PC-3 (cell line): ENCODE measurements at regions not wholly inside any gene's neighbourhood (a gene's known extent, or its start where the extent isn't known, plus 50 kb on each side); places are given as distances from the start of the nearest gene placed in this dataset.

Experiments
- ATAC-seq: fragments of 200-7000 bp; cut with Tn5 transposase; 2 replicates; pipeline ENCODE4 v1.9.1; 2020; ENCODE audit warnings: mild to moderate bottlenecking, moderate library complexity
- BruUV-seq: library from RNA; stranded (reverse); fragments of 400-500 nt; replicated peaks from 2 replicates; lab custom pipeline; 2021; lab: Mats Ljungman, UMichigan
- CTCF ChIA-PET: fragments of 300-600 bp; sonication (Branson Sonifier 250); formaldehyde crosslinking; loops from one replicate; lab custom pipeline; 2022; ENCODE audit warnings: antibody characterized with exemption; lab: Charles Lee
- POLR2A ChIA-PET: fragments of 300-600 bp; sonication (Branson Sonifier 250); formaldehyde crosslinking; loops from one replicate; lab custom pipeline; 2022; ENCODE audit warnings: antibody characterized with exemption; ENCODE audit not compliant: unreplicated experiment; lab: Charles Lee
- DNase-seq: peaks from one replicate; pipeline ENCODE4 v3.0.0-alpha.2; 2015
- H2AFZ ChIP-seq: fragments of 300-600 bp; sonication (generic); 2 replicates; pipeline ENCODE4 v1.6.0; 2016; ENCODE audit warnings: antibody characterized with exemption, low read length
- H3F3A ChIP-seq: fragments of 300-600 bp; sonication (generic); one replicate; pipeline ENCODE4 v1.6.0; 2017; ENCODE audit warnings: antibody characterized with exemption, low read length, control low read depth, mild to moderate bottlenecking; ENCODE audit not compliant: unreplicated experiment
- H3K27ac ChIP-seq: fragments of 300-600 bp; sonication (generic); 2 replicates; pipeline ENCODE4 v1.5.1; 2016; ENCODE audit warnings: mild to moderate bottlenecking, low read length
- H3K27me3 ChIP-seq: fragments of 300-600 bp; sonication (generic); 2 replicates; pipeline ENCODE4 v1.6.1; 2016; ENCODE audit warnings: low read length, mixed read lengths
- H3K36me3 ChIP-seq: fragments of 300-600 bp; sonication (generic); 2 replicates; pipeline ENCODE4 v1.6.1; 2016; ENCODE audit warnings: low read depth, mixed run types, low read length, mixed read lengths
- H3K4me1 ChIP-seq: fragments of 300-600 bp; sonication (generic); 2 replicates; pipeline ENCODE4 v1.5.1; 2016; ENCODE audit warnings: low read length; ENCODE audit not compliant: insufficient read depth
- H3K4me2 ChIP-seq: fragments of 300-600 bp; sonication (generic); 2 replicates; pipeline ENCODE4 v1.6.0; 2016; ENCODE audit warnings: low read length
- H3K4me3 ChIP-seq: fragments of 300-600 bp; sonication (generic); 2 replicates; pipeline ENCODE4 v1.5.1; 2016; ENCODE audit warnings: mild to moderate bottlenecking, low read length, mixed read lengths
- H3K79me2 ChIP-seq: fragments of 300-600 bp; sonication (generic); 2 replicates; pipeline ENCODE4 v1.6.1; 2017; ENCODE audit warnings: low read length, mixed read lengths
- H3K9ac ChIP-seq: fragments of 300-600 bp; sonication (generic); 2 replicates; pipeline ENCODE4 v1.6.0; 2016; ENCODE audit warnings: mild to moderate bottlenecking, low read length
- H3K9me2 ChIP-seq: fragments of 300-600 bp; sonication (generic); replicated peaks from 2 replicates; pipeline ENCODE4 v1.6.1; 2016; ENCODE audit warnings: mixed run types, low read length, mixed read lengths
- H3K9me3 ChIP-seq: fragments of 300-600 bp; sonication (generic); 2 replicates; pipeline ENCODE4 v1.6.1; 2016; ENCODE audit warnings: low read length, mixed read lengths
- H4K20me1 ChIP-seq: fragments of 300-600 bp; sonication (generic); 2 replicates; pipeline ENCODE4 v1.6.1; 2016; ENCODE audit warnings: low read length, mixed read lengths
- EZH2 ChIP-seq: fragments of 300-600 bp; sonication (generic); IDR thresholded peaks from one replicate; pipeline ENCODE4 v1.6.1; 2017; ENCODE audit warnings: antibody characterized with exemption, mild to moderate bottlenecking, low read length; ENCODE audit not compliant: unreplicated experiment
- EZH2phosphoT487 ChIP-seq: fragments of 300-600 bp; sonication (generic); IDR thresholded peaks from 2 replicates; pipeline ENCODE4 v1.6.1; 2018; ENCODE audit warnings: mild to moderate bottlenecking, antibody characterized with exemption, low read length, borderline replicate concordance
- intact Hi-C: fragments of 100-400 bp; cut with micrococcal nuclease; formaldehyde crosslinking; loops from 2 replicates; pipeline ENCODE4 v1.9.0; 2023
- TF ChIP-seq, protein P1 (sequence below): fragments of 300-600 bp; sonication (generic); conservative IDR thresholded peaks from 2 replicates; pipeline ENCODE4 v1.5.1; 2017; ENCODE audit warnings: antibody characterized with exemption, low read depth, mild to moderate bottlenecking, low read length

DNA sequence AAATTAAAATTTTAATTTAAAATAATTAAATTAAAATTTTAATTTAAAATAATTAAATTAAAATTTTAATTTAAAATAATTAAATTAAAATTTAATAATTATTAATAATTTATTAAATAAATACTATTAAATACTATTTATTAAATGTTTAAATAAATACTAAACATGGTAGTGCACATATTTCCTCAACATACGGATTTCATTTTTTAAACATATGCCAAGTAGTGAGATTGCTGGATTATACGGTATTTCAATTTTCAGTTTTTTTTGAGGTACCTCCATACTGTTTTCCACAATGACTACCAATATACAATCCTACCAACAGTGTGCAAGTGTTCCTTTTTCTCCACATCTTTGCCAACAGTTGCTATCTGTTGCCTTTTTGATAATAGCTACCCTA is 852.9 kb upstream of the CDH8 start:
- CTCF ChIA-PET = no interaction called here
- no peak for ATAC-seq

DNA sequence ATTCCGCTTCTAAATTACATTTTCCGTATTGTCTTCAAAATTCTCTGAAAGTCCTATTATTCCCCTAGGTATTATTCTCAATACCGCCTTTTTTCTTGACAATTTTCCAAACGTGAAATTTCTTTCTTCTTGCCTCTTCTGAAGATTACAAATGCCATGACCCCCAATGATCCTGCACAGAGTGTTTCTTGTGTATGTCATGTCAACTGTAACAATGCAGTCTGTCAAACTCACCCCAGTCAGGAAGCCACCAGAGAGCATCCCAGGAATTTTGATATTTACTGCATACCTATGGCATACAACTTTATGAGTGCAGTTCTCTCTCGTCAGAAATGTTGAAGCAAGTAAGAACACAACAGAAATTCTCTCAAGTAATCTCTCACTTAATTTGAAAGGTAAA is 847.3 kb upstream of the CDH8 start:
- Histone ChIP-seq H3K79me2 (no peaks in the 10 kb centered on the region), H4K20me1 (no peaks in the 10 kb centered on the region), H3K4me3 (no peak overlapping the region), H3K9me2 (no peaks in the 10 kb centered on the region), H3K27ac (no peak overlapping the region), H3K36me3 (no peaks in the 10 kb centered on the region), H3K4me1 (no peaks in the 10 kb centered on the region), H3F3A (no peaks in the 10 kb centered on the region), H2AFZ (no peak overlapping the region), H3K4me2 (no peak overlapping the region), H3K9me3 (no peaks in the 10 kb centered on the region), H3K9ac (no peak overlapping the region), H3K27me3 (no peaks in the 10 kb centered on the region)
- ATAC-seq (no peak), DNase-seq (no peak)
- TF ChIP-seq EZH2 (no peak), EZH2phosphoT487 (no peak)
- TF ChIP-seq, protein P1, sequence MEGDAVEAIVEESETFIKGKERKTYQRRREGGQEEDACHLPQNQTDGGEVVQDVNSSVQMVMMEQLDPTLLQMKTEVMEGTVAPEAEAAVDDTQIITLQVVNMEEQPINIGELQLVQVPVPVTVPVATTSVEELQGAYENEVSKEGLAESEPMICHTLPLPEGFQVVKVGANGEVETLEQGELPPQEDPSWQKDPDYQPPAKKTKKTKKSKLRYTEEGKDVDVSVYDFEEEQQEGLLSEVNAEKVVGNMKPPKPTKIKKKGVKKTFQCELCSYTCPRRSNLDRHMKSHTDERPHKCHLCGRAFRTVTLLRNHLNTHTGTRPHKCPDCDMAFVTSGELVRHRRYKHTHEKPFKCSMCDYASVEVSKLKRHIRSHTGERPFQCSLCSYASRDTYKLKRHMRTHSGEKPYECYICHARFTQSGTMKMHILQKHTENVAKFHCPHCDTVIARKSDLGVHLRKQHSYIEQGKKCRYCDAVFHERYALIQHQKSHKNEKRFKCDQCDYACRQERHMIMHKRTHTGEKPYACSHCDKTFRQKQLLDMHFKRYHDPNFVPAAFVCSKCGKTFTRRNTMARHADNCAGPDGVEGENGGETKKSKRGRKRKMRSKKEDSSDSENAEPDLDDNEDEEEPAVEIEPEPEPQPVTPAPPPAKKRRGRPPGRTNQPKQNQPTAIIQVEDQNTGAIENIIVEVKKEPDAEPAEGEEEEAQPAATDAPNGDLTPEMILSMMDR = no peak
- BruUV-seq = no TSS peak
- intact Hi-C loops = no loop called here
- POLR2A ChIA-PET = no interaction called here
- CTCF ChIA-PET = no interaction called here

More for the DNA sequence above, 852.9 kb upstream of the CDH8 start:
- no peak overlapping the region for H3K27ac ChIP-seq
- H3K27me3 ChIP-seq = no peaks in the 10 kb centered on the region
- H2AFZ ChIP-seq = no peak overlapping the region
- no peak overlapping the region for H3K4me2 ChIP-seq
- H3K4me3 ChIP-seq = no peak overlapping the region
- no peaks in the 10 kb centered on the region for H3K9me2 ChIP-seq
- H4K20me1 ChIP-seq = no peaks in the 10 kb centered on the region
- no peaks in the 10 kb centered on the region for H3K9me3 ChIP-seq
- intact Hi-C loops = no loop called here
- no peaks in the 10 kb centered on the region for H3K79me2 ChIP-seq
- POLR2A ChIA-PET = no interaction called here
- TF ChIP-seq EZH2 (no peak), EZH2phosphoT487 (no peak)
- TF ChIP-seq, protein P1 = no peak
- BruUV-seq = no TSS peak
- DNase-seq = no peak
- no peaks in the 10 kb centered on the region for H3F3A ChIP-seq
- no peaks in the 10 kb centered on the region for H3K36me3 ChIP-seq
- no peaks in the 10 kb centered on the region for H3K4me1 ChIP-seq
- no peak overlapping the region for H3K9ac ChIP-seq

DNA sequence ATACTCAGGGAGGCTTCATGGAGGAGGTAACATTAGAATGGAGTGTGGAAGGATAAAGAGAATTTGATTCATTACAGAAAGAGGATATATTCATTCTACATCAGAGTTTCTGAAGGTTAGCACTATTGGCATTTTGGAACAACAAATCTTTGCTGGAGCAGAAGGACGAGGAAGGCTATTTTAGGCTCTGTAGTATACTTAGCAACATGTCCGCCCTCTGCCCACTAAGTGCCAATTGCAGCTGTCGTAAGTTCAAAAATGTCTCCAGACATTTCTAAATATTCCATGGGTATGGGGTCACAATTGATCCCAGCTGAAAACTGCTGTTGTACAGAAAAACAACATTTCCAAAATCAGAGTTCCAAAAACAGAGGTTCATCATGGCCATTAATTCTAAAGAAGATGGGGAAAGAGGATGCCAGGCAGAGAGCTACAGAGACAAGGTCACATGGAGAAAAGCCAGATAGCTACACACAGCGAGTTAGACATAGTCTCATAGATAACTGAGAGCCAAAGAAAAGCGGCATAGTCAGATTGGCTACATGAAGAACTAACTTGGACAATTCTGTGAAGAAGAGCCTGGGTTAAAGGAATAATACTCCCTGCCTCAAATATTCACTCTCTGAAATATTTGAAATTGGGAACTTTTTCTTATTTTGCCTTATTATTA is 846.4 kb upstream of the CDH8 start:
- POLR2A ChIA-PET = no interaction called here
- no peaks in the 10 kb centered on the region for H3K9me2 ChIP-seq
- ATAC-seq (no peak), DNase-seq (no peak)
- intact Hi-C loops = no loop called here
- H3K4me2 ChIP-seq = no peak overlapping the region
- no peak for TF ChIP-seq EZH2
- TF ChIP-seq EZH2phosphoT487 = no peak
- TF ChIP-seq, protein P1 = no peak
- no peaks in the 10 kb centered on the region for H3K9me3 ChIP-seq
- no peak overlapping the region for H3K4me3 ChIP-seq
- no peaks in the 10 kb centered on the region for H3K36me3 ChIP-seq
- no peaks in the 10 kb centered on the region for H3K27me3 ChIP-seq
- no peak overlapping the region for H3K9ac ChIP-seq
- no peaks in the 10 kb centered on the region for H3F3A ChIP-seq
- no peak overlapping the region for H3K27ac ChIP-seq
- H2AFZ ChIP-seq = no peak overlapping the region
- no TSS peak for BruUV-seq
- no peaks in the 10 kb centered on the region for H4K20me1 ChIP-seq
- CTCF ChIA-PET = no interaction called here
- H3K79me2 ChIP-seq = no peaks in the 10 kb centered on the region
- H3K4me1 ChIP-seq = no peaks in the 10 kb centered on the region
